ENCODE measurements at regions not wholly inside any gene's neighbourhood (a gene's known extent, or its start where the extent isn't known, plus 50 kb on each side); places are given as distances from the start of the nearest gene placed in this dataset.

- TF ChIP-seq TCF12 (IDR thresholded peaks at IDR 0.05; ENCODE audit: low read depth, low read length) (no peak), CEBPB (IDR thresholded peaks at IDR 0.05; ENCODE audit: low read depth, low read length) (no peak), YY1 (IDR thresholded peaks at IDR 0.05; ENCODE audit: low read depth, low read length) (no peak), CTCF (IDR thresholded peaks at IDR 0.05; ENCODE audit: control extremely low read depth in 1 of 3, insufficient read depth in 1 of 3, low read depth in 1 of 3, low read length in 3 of 3) (no peak), MAFK (IDR thresholded peaks at IDR 0.05; ENCODE audit: low read depth, low read length) (no peak), CREB1 (IDR thresholded peaks at IDR 0.05) (no peak), EP300 (IDR thresholded peaks at IDR 0.05; ENCODE audit: borderline replicate concordance in 1 of 2, low read depth in 2 of 2, low read length in 2 of 2) (no peak), RAD21 (IDR thresholded peaks at IDR 0.05 in 1 of 2, conservative IDR thresholded peaks at IDR 0.05 in 1 of 2; ENCODE audit: low read depth in 2 of 2, low read length in 2 of 2) (no peak), BRCA1 (IDR thresholded peaks at IDR 0.05; ENCODE audit: low read depth, low read length) (no peak)
These were observed 1262.0 kb upstream of the ADGRL3 start for GRCh38 chr4:59938166-59938565.
